IPS-18a (cell line): ENCODE measurements at regions not wholly inside any gene's neighbourhood (a gene's known extent, or its start where the extent isn't known, plus 50 kb on each side); places are given as distances from the start of the nearest gene placed in this dataset.
"Not testable (repeated sequence)": the region's sequence is repeated elsewhere in the genome, so short reads cannot be mapped to it uniquely, and the experiment has no call there.

Source experiments
- H3K27ac ChIP-seq: one replicate; pipeline ENCODE4 v1.5.1; 2013; ENCODE audit warnings: low read length
- H3K27me3 ChIP-seq: one replicate; pipeline ENCODE4 v1.6.1; 2013; ENCODE audit warnings: mild to moderate bottlenecking, low read length; ENCODE audit not compliant: control insufficient read depth, insufficient read depth
- H3K36me3 ChIP-seq: one replicate; pipeline ENCODE4 v1.6.1; 2013; ENCODE audit warnings: low read depth, low read length; ENCODE audit not compliant: control insufficient read depth
- H3K4me1 ChIP-seq: one replicate; pipeline ENCODE4 v1.6.1; 2013; ENCODE audit warnings: low read depth, low read length; ENCODE audit not compliant: control insufficient read depth
- H3K4me3 ChIP-seq: one replicate; pipeline ENCODE4 v1.5.1; 2013; ENCODE audit warnings: low read length
- H3K9ac ChIP-seq: one replicate; pipeline ENCODE4 v1.6.1; 2013; ENCODE audit warnings: mild to moderate bottlenecking, low read length, moderate library complexity
- H3K9me3 ChIP-seq: one replicate; pipeline ENCODE4 v1.6.1; 2013; ENCODE audit warnings: low read depth, low read length; ENCODE audit not compliant: control insufficient read depth

DNA sequence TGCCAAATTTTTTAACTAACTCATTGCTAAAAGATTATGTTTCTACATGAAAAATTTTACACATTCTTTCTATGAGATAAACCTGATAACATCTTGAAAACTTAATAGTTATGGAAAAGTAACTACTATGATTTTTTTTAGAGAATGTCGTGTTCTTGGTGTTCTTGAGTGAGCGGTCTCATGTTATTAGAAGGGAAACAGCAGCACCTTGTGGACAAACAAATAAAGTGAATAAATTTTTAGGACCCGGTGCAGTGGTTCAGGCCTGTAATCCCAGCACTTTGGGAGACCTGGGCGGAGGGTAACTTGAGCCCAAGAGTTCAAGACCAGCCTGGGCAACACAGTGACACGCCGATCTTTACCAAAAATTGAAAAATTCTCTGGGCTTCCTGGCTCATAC lies 166.0 kb downstream of the FOXD4L6 start:
- H3K4me1 ChIP-seq, H3K9ac ChIP-seq: not testable (repeated sequence)

DNA sequence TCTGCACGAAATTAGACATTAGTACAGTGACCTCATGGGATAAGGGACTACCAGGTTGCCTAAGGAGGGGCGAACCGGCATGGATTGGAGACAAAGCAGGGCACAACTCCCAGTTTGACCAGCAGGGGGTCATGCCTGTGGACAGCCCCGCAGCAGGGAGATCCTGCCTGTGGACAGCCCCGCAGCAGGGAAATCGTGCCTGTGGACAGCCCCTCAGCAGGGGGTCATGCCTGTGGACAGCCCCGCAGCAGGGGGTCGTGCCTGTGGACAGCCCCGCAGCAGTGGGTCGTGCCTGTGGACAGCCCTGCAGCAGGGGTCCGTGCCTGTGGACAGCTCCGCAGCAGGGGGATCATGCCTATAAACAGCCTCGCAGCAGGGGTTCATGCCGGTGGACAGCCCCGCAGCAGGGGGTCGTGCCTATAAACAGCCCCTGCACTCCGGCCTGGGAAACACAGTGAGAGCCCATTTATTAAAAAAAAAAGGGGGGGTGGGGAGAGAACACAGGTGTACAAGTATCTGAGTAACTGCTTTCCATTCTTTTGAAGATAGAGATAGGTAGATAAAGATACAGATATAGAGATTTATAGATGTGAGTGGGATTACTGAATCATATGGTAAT lies 176.5 kb downstream of the FOXD4L6 start:
- H3K27me3 ChIP-seq, result peaks cover 38% of the 10 kb centered on the region
- not testable (repeated sequence) for H3K9me3 ChIP-seq, H3K27ac ChIP-seq, H3K9ac ChIP-seq, H3K4me3 ChIP-seq, H3K4me1 ChIP-seq, H3K36me3 ChIP-seq

More for the DNA sequence above, 166.0 kb downstream of the FOXD4L6 start:
- H3K4me3 ChIP-seq, H3K9me3 ChIP-seq, H3K27ac ChIP-seq, H3K36me3 ChIP-seq: not testable (repeated sequence)
- H3K27me3 ChIP-seq, result peaks cover 29% of the 10 kb centered on the region

DNA sequence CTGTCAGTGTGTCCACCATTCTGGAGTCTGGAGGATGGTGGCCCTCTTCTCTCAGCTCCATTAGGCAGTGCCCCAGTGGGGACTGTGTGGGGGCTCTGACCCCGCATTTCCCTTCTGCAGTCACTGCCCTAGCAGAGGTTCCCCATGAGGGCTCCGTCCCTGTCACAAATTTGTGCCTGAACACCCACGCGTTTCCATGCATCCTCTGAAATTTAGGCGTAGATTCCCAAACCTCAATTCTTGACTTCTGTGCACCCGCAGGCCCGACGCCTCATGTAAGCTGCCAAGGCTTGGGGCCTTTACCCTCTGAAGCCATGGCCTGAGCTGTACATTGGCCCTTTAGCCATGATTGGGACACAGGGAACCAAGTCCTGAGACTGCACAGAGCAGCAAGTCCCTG lies 182.3 kb downstream of the FOXD4L6 start:
- not testable (repeated sequence) for H3K9me3 ChIP-seq

DNA sequence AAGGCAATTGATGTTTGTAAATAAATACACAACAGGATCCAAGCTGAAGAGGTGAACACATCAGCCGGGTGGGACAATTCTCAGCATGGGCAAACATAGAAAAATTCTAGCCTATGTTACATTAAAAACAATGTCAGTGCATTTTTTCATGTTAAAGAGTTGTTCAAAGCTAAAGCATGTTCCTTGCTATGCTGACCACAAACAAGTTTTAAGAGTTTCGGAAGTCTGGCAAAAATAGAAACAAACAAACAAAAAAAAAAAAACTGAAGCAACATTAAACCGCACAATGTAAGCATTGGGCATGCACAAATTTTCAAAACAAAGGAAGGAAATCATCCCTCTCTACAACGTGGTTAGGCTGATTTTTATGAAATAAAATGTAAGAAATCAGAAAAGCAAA lies 185.8 kb downstream of the FOXD4L6 start:
- H3K27ac ChIP-seq, H3K36me3 ChIP-seq, H3K4me1 ChIP-seq, H3K9ac ChIP-seq, H3K4me3 ChIP-seq: not testable (repeated sequence)
- Histone ChIP-seq H3K27me3 (peaks cover 60% of the 10 kb centered on the region), H3K9me3 (peaks cover 13% of the 10 kb centered on the region)

More for the DNA sequence above, 182.3 kb downstream of the FOXD4L6 start:
- not testable (repeated sequence) for H3K4me3 ChIP-seq, H3K27ac ChIP-seq, H3K36me3 ChIP-seq, H3K4me1 ChIP-seq, H3K9ac ChIP-seq
- H3K27me3 ChIP-seq, result peaks cover 45% of the 10 kb centered on the region

DNA sequence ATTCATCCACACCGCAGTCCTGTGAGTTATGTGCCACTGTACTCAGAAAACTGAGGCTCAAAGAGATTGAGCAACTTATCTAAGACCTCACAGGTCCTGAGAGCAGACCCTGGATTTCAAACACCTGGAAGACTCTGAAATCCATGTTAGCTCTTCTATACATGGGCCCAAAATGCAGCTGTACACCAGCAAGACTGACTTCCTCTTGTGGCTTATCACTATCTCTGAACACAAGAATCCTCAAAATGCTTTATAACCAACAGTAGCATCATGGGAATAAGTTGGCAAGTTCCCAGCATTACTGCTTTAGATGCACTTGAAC lies 188.6 kb downstream of the FOXD4L6 start:
- H3K36me3 ChIP-seq, H3K9ac ChIP-seq, H3K27ac ChIP-seq, H3K4me1 ChIP-seq, H3K4me3 ChIP-seq: not testable (repeated sequence)
- Histone ChIP-seq H3K9me3 (peaks cover 16% of the 10 kb centered on the region), H3K27me3 (peaks cover 64% of the 10 kb centered on the region)

DNA sequence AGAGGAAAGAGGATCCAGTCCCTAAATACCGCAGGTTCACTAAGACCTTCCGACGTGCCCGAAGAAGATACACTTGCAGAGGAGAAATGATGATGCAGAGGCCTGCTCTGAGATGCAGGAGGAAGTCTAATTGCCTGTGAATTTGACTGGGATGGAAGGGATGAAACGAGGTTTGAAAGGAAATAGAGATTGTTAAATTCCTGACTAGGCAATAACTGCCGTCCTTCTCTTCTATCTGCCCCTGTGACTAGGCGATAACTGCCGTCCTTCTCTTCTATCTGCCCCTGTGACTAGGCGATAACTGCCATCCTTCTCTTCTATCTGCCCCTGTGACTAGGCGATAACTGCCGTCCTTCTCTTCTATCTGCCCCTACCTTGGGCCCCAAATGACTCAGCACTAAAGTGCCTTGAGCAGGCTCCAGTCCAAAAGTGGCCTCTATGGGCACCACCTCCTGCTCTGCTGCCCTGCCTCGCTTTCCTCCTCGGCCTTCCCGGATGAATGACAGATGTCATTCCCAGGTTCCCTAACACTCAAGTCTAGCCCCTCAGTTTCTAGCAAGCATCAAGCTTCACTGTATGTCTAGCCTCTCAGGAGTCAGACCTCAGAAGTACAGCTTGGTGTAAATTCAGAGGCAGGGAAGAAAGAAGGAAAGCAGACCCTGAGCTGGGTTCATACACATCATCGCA lies 189.1 kb downstream of the FOXD4L6 start:
- Histone ChIP-seq H3K9me3 (peaks cover 19% of the 10 kb centered on the region), H3K27me3 (peaks cover 68% of the 10 kb centered on the region)
- not testable (repeated sequence) for H3K27ac ChIP-seq, H3K9ac ChIP-seq, H3K36me3 ChIP-seq, H3K4me1 ChIP-seq, H3K4me3 ChIP-seq

DNA sequence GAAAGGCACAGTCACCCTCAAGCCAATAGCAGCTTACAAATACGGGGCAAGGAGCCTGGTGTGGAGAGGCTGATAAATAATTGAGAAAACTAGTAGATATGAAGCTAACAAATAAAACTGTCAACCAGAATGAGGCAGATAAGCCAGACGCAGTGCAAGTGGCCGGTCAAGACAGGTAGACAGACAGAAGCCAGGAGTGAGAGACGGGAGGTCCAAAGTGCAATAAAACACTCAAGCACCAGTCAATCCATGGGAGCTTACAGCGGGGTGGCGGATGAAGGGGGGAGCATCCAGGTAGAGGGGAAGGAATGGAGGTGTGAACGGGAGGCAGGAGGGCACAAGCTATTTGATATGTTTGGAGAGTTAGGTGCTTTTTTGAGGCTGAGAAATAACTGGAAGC lies 193.1 kb downstream of the FOXD4L6 start:
- no peak overlapping the region for H3K9ac ChIP-seq
- no peaks in the 10 kb centered on the region for H3K36me3 ChIP-seq
- H3K4me1 ChIP-seq, result no peaks in the 10 kb centered on the region
- H3K4me3 ChIP-seq, result no peak overlapping the region
- peaks cover 56% of the 10 kb centered on the region for H3K27me3 ChIP-seq
- peaks cover 34% of the 10 kb centered on the region for H3K9me3 ChIP-seq
- no peak overlapping the region for H3K27ac ChIP-seq

DNA sequence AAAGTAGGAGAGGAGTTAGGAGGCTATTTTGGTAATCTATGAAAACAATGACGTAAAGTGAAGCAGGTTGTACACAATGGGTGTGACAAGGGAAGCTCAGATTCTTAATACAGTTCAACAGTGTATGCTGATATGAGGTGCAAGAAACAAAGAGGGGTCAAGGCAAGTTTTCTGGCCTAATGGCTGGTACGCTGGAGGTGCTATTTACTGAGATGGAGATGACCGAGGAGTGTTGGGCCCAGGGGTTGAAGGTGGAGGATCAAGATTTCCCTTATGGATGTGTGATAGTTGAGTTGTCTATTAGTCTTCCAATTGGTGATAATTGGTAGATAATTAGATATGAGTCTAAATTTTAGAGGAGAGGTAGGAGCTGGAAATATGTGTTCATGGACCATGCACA lies 194.0 kb downstream of the FOXD4L6 start:
- H3K4me1 ChIP-seq, H3K4me3 ChIP-seq, H3K27ac ChIP-seq, H3K9ac ChIP-seq, H3K36me3 ChIP-seq: not testable (repeated sequence)
- Histone ChIP-seq H3K9me3 (peaks cover 42% of the 10 kb centered on the region), H3K27me3 (peaks cover 47% of the 10 kb centered on the region)

DNA sequence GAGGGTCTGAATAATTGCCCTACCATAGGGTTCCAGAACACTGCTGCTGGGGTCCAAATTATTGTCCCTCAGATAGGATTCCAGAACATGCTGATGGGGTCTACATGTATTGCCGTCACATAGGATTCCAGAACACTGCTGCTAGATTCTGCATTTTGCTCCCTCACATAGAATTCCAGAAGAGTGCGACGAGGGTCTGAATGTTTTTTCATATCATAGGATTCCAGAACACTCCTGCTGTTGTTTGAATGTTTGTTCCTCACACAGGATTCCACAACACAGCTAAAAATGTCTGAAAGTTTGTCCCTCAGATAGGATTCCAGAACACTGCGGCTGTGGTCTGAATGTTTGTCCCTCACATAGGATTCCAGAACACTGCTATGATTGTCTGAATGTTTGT lies 198.1 kb downstream of the FOXD4L6 start:
- peaks cover 70% of the 10 kb centered on the region for H3K9me3 ChIP-seq
- not testable (repeated sequence) for H3K27ac ChIP-seq, H3K4me1 ChIP-seq, H3K9ac ChIP-seq, H3K4me3 ChIP-seq, H3K36me3 ChIP-seq
- peaks cover 50% of the 10 kb centered on the region for H3K27me3 ChIP-seq

DNA sequence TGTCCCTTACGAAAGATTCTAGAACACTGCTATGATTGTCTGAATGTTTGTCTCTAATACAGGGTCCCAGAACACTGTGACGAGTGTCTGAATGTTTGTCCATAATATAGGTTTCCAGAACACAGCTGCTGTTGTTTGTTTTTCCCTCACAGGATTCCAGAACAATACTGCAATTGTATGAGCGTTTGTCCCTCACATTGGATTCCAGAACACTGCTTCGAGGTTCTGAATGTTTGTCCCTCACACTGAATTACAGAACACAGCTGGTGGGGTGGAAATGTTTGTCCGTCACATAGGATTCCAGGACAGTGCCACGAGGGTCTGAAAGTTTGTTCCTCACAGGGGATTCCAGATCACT lies 199.0 kb downstream of the FOXD4L6 start:
- H3K4me1 ChIP-seq, H3K4me3 ChIP-seq, H3K36me3 ChIP-seq, H3K27ac ChIP-seq, H3K9ac ChIP-seq: not testable (repeated sequence)
- Histone ChIP-seq H3K9me3 (peaks cover 74% of the 10 kb centered on the region), H3K27me3 (peaks cover 42% of the 10 kb centered on the region)

DNA sequence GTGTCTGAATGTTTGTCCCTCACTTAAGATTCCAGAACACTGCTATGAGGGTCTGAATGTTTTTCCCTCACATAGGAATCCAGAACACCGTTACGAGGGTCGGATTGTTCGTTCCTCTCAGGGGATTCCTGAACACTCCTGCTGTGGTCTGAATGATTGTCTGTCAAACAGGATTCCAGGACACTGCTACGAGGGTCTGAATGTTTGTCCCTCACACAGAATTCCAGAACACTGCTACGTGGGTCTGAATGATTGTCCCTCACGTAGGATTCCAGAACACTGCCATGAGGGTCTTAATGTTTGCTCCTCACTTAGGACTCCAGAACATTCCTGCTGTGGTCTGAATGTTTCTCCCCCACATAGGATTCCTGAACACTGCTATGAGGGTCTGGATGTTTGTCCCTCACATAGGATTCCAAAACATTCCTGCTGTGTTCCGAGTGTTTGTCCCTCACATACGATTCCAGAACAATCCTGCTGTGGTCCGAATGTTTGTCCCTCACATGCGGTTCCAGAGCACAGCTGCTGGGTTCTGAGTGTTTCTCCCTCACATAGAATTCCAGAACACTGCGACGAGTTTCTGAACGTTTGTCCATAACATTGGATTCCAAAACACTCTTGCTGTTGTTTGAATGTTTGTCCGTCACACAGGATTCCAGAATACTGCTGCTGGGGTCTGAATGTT lies 199.5 kb downstream of the FOXD4L6 start:
- Histone ChIP-seq H3K9ac (no peak overlapping the region), H3K9me3 (peaks cover 74% of the 10 kb centered on the region), H3K27ac (no peak overlapping the region), H3K27me3 (peaks cover 37% of the 10 kb centered on the region), H3K4me1 (no peaks in the 10 kb centered on the region), H3K4me3 (no peak overlapping the region), H3K36me3 (no peaks in the 10 kb centered on the region)
